ENCODE measurements at regions not wholly inside any gene's neighbourhood (a gene's known extent, or its start where the extent isn't known, plus 50 kb on each side); places are given as distances from the start of the nearest gene placed in this dataset.

DNA sequence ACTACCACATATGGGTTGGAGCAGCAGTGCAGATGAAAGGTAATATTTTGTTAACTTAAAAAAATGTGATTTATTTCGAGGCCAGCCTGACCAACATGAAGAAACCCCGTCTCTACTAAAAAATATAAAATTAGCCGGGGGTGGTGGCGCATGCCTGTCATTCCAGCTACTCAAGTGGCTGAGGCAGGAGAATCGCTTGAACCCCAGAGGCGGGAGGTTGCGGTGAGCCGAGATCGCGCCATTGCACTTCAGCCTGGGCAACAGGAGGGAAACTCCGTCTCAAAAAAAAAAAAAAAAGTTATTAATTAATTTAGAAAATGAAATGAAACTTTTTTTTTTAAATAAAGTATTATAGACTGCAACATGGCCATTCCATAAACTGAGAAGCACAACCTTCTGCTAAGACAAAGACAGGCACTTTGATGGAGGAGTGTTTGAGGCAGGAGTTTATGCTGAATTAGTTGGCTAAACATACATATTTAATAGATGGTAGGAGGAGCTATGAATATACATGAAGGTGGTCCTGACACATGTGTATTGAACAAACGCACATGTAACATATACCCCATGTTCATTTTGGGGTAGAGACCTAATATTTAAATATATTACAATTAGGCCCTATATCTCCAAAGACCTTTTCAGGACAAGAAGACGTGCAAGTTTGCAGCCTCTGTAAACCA, 1485.3 kb upstream of the MIR17HG start:
- no peak for TF ChIP-seq RAD21 (IDR thresholded peaks at IDR 0.05; ENCODE audit: low read length)
- TF ChIP-seq, protein P1, sequence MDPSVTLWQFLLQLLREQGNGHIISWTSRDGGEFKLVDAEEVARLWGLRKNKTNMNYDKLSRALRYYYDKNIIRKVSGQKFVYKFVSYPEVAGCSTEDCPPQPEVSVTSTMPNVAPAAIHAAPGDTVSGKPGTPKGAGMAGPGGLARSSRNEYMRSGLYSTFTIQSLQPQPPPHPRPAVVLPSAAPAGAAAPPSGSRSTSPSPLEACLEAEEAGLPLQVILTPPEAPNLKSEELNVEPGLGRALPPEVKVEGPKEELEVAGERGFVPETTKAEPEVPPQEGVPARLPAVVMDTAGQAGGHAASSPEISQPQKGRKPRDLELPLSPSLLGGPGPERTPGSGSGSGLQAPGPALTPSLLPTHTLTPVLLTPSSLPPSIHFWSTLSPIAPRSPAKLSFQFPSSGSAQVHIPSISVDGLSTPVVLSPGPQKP (IDR thresholded peaks at IDR 0.05; ENCODE audit: borderline replicate concordance, low read depth, low read length), result no peak
- no peak for TF ChIP-seq MAFK (IDR thresholded peaks at IDR 0.05; ENCODE audit: low read depth, low read length)
- no peak for TF ChIP-seq SMC3 (IDR thresholded peaks at IDR 0.05; ENCODE audit: low read depth, low read length)
- no peak overlapping the region for H4K91ac ChIP-seq (ENCODE audit: insufficient read depth, low read depth, low read length)
- no peak overlapping the region for H3K4ac ChIP-seq (ENCODE audit: low read depth, low read length)
- ChIA-PET POLR2A (ENCODE audit: unreplicated experiment) (no interaction called here), CTCF (no interaction called here)
- intact Hi-C loops (cut with micrococcal nuclease), result no loop called here
- no peaks in the 10 kb centered on the region for H3K9me1 ChIP-seq (ENCODE audit: insufficient read depth, low read length)
- in situ Hi-C loops (cut with MboI; ENCODE audit: low sequenced_read_pairs), result no loop called here
- H3K4me1 ChIP-seq (ENCODE audit: control insufficient read depth, insufficient read depth, low read length), result no peaks in the 10 kb centered on the region
- no peak overlapping the region for H2BK20ac ChIP-seq (ENCODE audit: low read depth, low read length)
- BruUV-seq (replicated peaks), result no TSS peak
- no peak overlapping the region for H2BK120ac ChIP-seq (ENCODE audit: low read depth, low read length)
- H3K9ac ChIP-seq (ENCODE audit: low read depth, low read length), result no peak overlapping the region
- no peak overlapping the region for H3K56ac ChIP-seq (ENCODE audit: extremely low read depth, insufficient read depth, low read length)
- H3K4me3 ChIP-seq (ENCODE audit: insufficient read depth, low read depth, low read length), result no peak overlapping the region
- no CpG with 5 or more reads among the region's 13 CpGs for WGBS, 2 experiments (ENCODE audit: extremely low coverage in 2 of 2, insufficient read length in 1 of 2)
- no peak overlapping the region for H4K8ac ChIP-seq (ENCODE audit: low read depth in 2 of 2, low read length in 2 of 2)
- H2BK15ac ChIP-seq (ENCODE audit: low read depth, low read length), result no peak overlapping the region
- H4K20me1 ChIP-seq (ENCODE audit: insufficient read depth, low read length), result no peaks in the 10 kb centered on the region
- H3K18ac ChIP-seq (ENCODE audit: low read depth, low read length), result no peak overlapping the region
- H3K79me1 ChIP-seq (ENCODE audit: low read depth in 1 of 2, low read length in 2 of 2), result no peaks in the 10 kb centered on the region
- no peak overlapping the region for H3K4me2 ChIP-seq (ENCODE audit: low read depth, low read length)
- dilution Hi-C loops (cut with HindIII; ENCODE audit: low sequenced_read_pairs, unreplicated experiment), result no loop called here
- H3K27ac ChIP-seq (ENCODE audit: insufficient read depth, low read length), result no peak overlapping the region
- peaks cover 1% of the 10 kb centered on the region; the same call in 1 of the 2 replicates for H3K9me3 ChIP-seq (ENCODE audit: control insufficient read depth, insufficient read depth, low read length)
- H2AFZ ChIP-seq (replicated peaks; ENCODE audit: low read length, poor library complexity), result no peak overlapping the region
- H3K27me3 ChIP-seq (ENCODE audit: control insufficient read depth, insufficient read depth, low read length), result no peaks in the 10 kb centered on the region
- H3K36me3 ChIP-seq (ENCODE audit: control insufficient read depth, insufficient read depth, low read length), result no peaks in the 10 kb centered on the region
- DNase-seq (no peak), ATAC-seq (ENCODE audit: low read depth) (no peak)
- no peak overlapping the region for H2AK9ac ChIP-seq (replicated peaks; ENCODE audit: low read depth, low read length, poor library complexity)
- no peak overlapping the region for H2BK5ac ChIP-seq (ENCODE audit: low read depth, low read length, poor library complexity, severe bottlenecking)
- H4K5ac ChIP-seq (ENCODE audit: low read depth, low read length), result no peak overlapping the region
- no peak overlapping the region for H3K14ac ChIP-seq (replicated peaks; ENCODE audit: low read depth, low read length)
- H2AK5ac ChIP-seq (ENCODE audit: low read depth, low read length), result no peak overlapping the region
- H3K23ac ChIP-seq (ENCODE audit: low read depth, low read length), result no peak overlapping the region

Measured in IMR-90 (cell line).